ENCODE measurements at regions not wholly inside any gene's neighbourhood (a gene's known extent, or its start where the extent isn't known, plus 50 kb on each side); places are given as distances from the start of the nearest gene placed in this dataset.

- DNase-seq (ENCODE audit: low read depth in 4 of 6, low spot score in 6 of 6) = no peak
- Histone ChIP-seq H3K4me3 (ENCODE audit: low read depth, low read length) (no peak overlapping the region), H3K27ac (ENCODE audit: low read depth, low read length) (no peak overlapping the region), H3K9me3 (ENCODE audit: control insufficient read depth, insufficient read depth, low read length) (no peaks in the 10 kb centered on the region), H3K27me3 (ENCODE audit: control insufficient read depth, insufficient read depth, low read length) (peaks cover 7% of the 10 kb centered on the region), H3K4me1 (ENCODE audit: control insufficient read depth, insufficient read depth, low read length) (peaks cover 15% of the 10 kb centered on the region), H3K36me3 (ENCODE audit: control insufficient read depth, insufficient read depth, low read length) (no peaks in the 10 kb centered on the region)
- WGBS (ENCODE audit: insufficient coverage) = 82% methylated on average over 36 of the region's 37 CpGs
Observed at GRCh38 chr20:63089051-63089907, 82.5 kb upstream of the BHLHE23 start.

- 83% methylated on average over 32 of the region's 32 CpGs for WGBS (ENCODE audit: insufficient coverage)
- no peak overlapping the region for H3K4me3 ChIP-seq (ENCODE audit: low read depth, low read length)
- H3K36me3 ChIP-seq (ENCODE audit: control insufficient read depth, insufficient read depth, low read length) = no peaks in the 10 kb centered on the region
- peaks cover 21% of the 10 kb centered on the region for H3K4me1 ChIP-seq (ENCODE audit: control insufficient read depth, insufficient read depth, low read length)
- no peak for DNase-seq (ENCODE audit: low read depth in 4 of 6, low spot score in 6 of 6)
- peaks cover 6% of the 10 kb centered on the region for H3K27me3 ChIP-seq (ENCODE audit: control insufficient read depth, insufficient read depth, low read length)
- H3K27ac ChIP-seq (ENCODE audit: low read depth, low read length) = no peak overlapping the region
- no peaks in the 10 kb centered on the region for H3K9me3 ChIP-seq (ENCODE audit: control insufficient read depth, insufficient read depth, low read length)
Observed at GRCh38 chr20:63087872-63088680, 81.3 kb upstream of the BHLHE23 start.

- Histone ChIP-seq H3K4me3 (ENCODE audit: low read depth, low read length) (no peak overlapping the region), H3K9me3 (ENCODE audit: control insufficient read depth, insufficient read depth, low read length) (no peaks in the 10 kb centered on the region), H3K4me1 (ENCODE audit: control insufficient read depth, insufficient read depth, low read length) (peaks cover 21% of the 10 kb centered on the region), H3K36me3 (ENCODE audit: control insufficient read depth, insufficient read depth, low read length) (no peaks in the 10 kb centered on the region), H3K27ac (ENCODE audit: low read depth, low read length) (no peak overlapping the region), H3K27me3 (ENCODE audit: control insufficient read depth, insufficient read depth, low read length) (peaks cover 11% of the 10 kb centered on the region)
- DNase-seq (ENCODE audit: low read depth in 4 of 6, low spot score in 6 of 6) = no peak
- WGBS (ENCODE audit: insufficient coverage) = 74% methylated on average over 23 of the region's 29 CpGs
Observed at GRCh38 chr20:63087236-63087871, 80.6 kb upstream of the BHLHE23 start.

GRCh38 chr20:63086421-63087235 lies 79.9 kb upstream of the BHLHE23 start:
- DNase-seq (ENCODE audit: low read depth in 4 of 6, low spot score in 6 of 6) = no peak
- H3K36me3 ChIP-seq (ENCODE audit: control insufficient read depth, insufficient read depth, low read length) = no peaks in the 10 kb centered on the region
- no peak overlapping the region for H3K4me3 ChIP-seq (ENCODE audit: low read depth, low read length)
- no peaks in the 10 kb centered on the region for H3K9me3 ChIP-seq (ENCODE audit: control insufficient read depth, insufficient read depth, low read length)
- peaks cover 21% of the 10 kb centered on the region for H3K4me1 ChIP-seq (ENCODE audit: control insufficient read depth, insufficient read depth, low read length)
- no peak overlapping the region for H3K27ac ChIP-seq (ENCODE audit: low read depth, low read length)
- H3K27me3 ChIP-seq (ENCODE audit: control insufficient read depth, insufficient read depth, low read length) = peaks cover 12% of the 10 kb centered on the region
- 82% methylated on average over 36 of the region's 36 CpGs for WGBS (ENCODE audit: insufficient coverage)

- WGBS (ENCODE audit: insufficient coverage) = 71% methylated on average over 32 of the region's 34 CpGs
Observed at GRCh38 chr20:63085151-63085861, 78.5 kb upstream of the BHLHE23 start.

GRCh38 chr20:63084563-63084927 lies 77.8 kb upstream of the BHLHE23 start:
- Histone ChIP-seq H3K4me1 (ENCODE audit: control insufficient read depth, insufficient read depth, low read length) (peaks cover 21% of the 10 kb centered on the region), H3K36me3 (ENCODE audit: control insufficient read depth, insufficient read depth, low read length) (no peaks in the 10 kb centered on the region), H3K27ac (ENCODE audit: low read depth, low read length) (no peak overlapping the region), H3K4me3 (ENCODE audit: low read depth, low read length) (no peak overlapping the region), H3K27me3 (ENCODE audit: control insufficient read depth, insufficient read depth, low read length) (peaks cover 18% of the 10 kb centered on the region), H3K9me3 (ENCODE audit: control insufficient read depth, insufficient read depth, low read length) (no peaks in the 10 kb centered on the region)
- WGBS (ENCODE audit: insufficient coverage) = 68% methylated on average over 12 of the region's 15 CpGs
- no peak for DNase-seq (ENCODE audit: low read depth in 4 of 6, low spot score in 6 of 6)

More at GRCh38 chr20:63085151-63085861, 78.5 kb upstream of the BHLHE23 start:
- no peak for DNase-seq (ENCODE audit: low read depth in 4 of 6, low spot score in 6 of 6)
- no peak overlapping the region for H3K4me3 ChIP-seq (ENCODE audit: low read depth, low read length)
- H3K27me3 ChIP-seq (ENCODE audit: control insufficient read depth, insufficient read depth, low read length) = peaks cover 18% of the 10 kb centered on the region
- peaks cover 21% of the 10 kb centered on the region for H3K4me1 ChIP-seq (ENCODE audit: control insufficient read depth, insufficient read depth, low read length)
- no peaks in the 10 kb centered on the region for H3K36me3 ChIP-seq (ENCODE audit: control insufficient read depth, insufficient read depth, low read length)
- no peak overlapping the region for H3K27ac ChIP-seq (ENCODE audit: low read depth, low read length)
- H3K9me3 ChIP-seq (ENCODE audit: control insufficient read depth, insufficient read depth, low read length) = no peaks in the 10 kb centered on the region

GRCh38 chr20:63083831-63084562 lies 77.2 kb upstream of the BHLHE23 start:
- no peak overlapping the region for H3K27ac ChIP-seq (ENCODE audit: low read depth, low read length)
- no peak overlapping the region for H3K4me3 ChIP-seq (ENCODE audit: low read depth, low read length)
- WGBS (ENCODE audit: insufficient coverage) = 60% methylated on average over 34 of the region's 34 CpGs
- H3K36me3 ChIP-seq (ENCODE audit: control insufficient read depth, insufficient read depth, low read length) = no peaks in the 10 kb centered on the region
- H3K27me3 ChIP-seq (ENCODE audit: control insufficient read depth, insufficient read depth, low read length) = peaks cover 18% of the 10 kb centered on the region
- DNase-seq (ENCODE audit: low read depth in 4 of 6, low spot score in 6 of 6) = no peak
- H3K4me1 ChIP-seq (ENCODE audit: control insufficient read depth, insufficient read depth, low read length) = peaks cover 21% of the 10 kb centered on the region
- no peaks in the 10 kb centered on the region for H3K9me3 ChIP-seq (ENCODE audit: control insufficient read depth, insufficient read depth, low read length)

GRCh38 chr20:63082939-63083735 lies 76.4 kb upstream of the BHLHE23 start:
- no peak overlapping the region for H3K27ac ChIP-seq (ENCODE audit: low read depth, low read length)
- DNase-seq (ENCODE audit: low read depth in 4 of 6, low spot score in 6 of 6) = no peak
- H3K4me1 ChIP-seq (ENCODE audit: control insufficient read depth, insufficient read depth, low read length) = peaks cover 21% of the 10 kb centered on the region
- peaks cover 17% of the 10 kb centered on the region for H3K27me3 ChIP-seq (ENCODE audit: control insufficient read depth, insufficient read depth, low read length)
- no peak overlapping the region for H3K4me3 ChIP-seq (ENCODE audit: low read depth, low read length)
- no peaks in the 10 kb centered on the region for H3K9me3 ChIP-seq (ENCODE audit: control insufficient read depth, insufficient read depth, low read length)
- H3K36me3 ChIP-seq (ENCODE audit: control insufficient read depth, insufficient read depth, low read length) = no peaks in the 10 kb centered on the region
- 84% methylated on average over 23 of the region's 23 CpGs for WGBS (ENCODE audit: insufficient coverage)

Measured in spinal cord (tissue), 9 donors.